Upper lobe of left lung (tissue), 6 donors: ENCODE measurements at regions not wholly inside any gene's neighbourhood (a gene's known extent, or its start where the extent isn't known, plus 50 kb on each side); places are given as distances from the start of the nearest gene placed in this dataset.

Experiments used
- ATAC-seq, 2 donors: fragments of 200-7000 bp; cut with Tn5 transposase; one replicate each; pipeline ENCODE4 v1.9.1; 2022; ENCODE audit warnings: mild to moderate bottlenecking in 2 of 2, moderate library complexity in 2 of 2; ENCODE audit not compliant: low FRiP score in 2 of 2
- DNase-seq, 2 donors: peaks; one replicate each; pipeline ENCODE4 v3.0.0-alpha.2; 2019 to 2020
- H3K27ac ChIP-seq, 4 donors: fragments of 200-600 bp; sonication (generic); one replicate each; pipeline ENCODE4 v1.5.1; 2016 to 2019
- H3K27me3 ChIP-seq, 4 donors: fragments of 200-600 bp; sonication (generic); one replicate each; pipeline ENCODE4 v1.5.1; 2017 to 2019
- H3K36me3 ChIP-seq, 4 donors: fragments of 200-600 bp; sonication (generic); one replicate each; pipeline ENCODE4 v1.5.1; 2016 to 2019
- H3K4me1 ChIP-seq, 4 donors: fragments of 200-600 bp; sonication (generic); one replicate each; pipeline ENCODE4 v1.5.1; 2018 to 2019
- H3K4me3 ChIP-seq, 4 donors: fragments of 200-600 bp; sonication (generic); one replicate each; pipeline ENCODE4 v1.5.1; 2017 to 2019; ENCODE audit warnings: mild to moderate bottlenecking in 2 of 4, moderate library complexity in 1 of 4
- H3K9me3 ChIP-seq, 4 donors: fragments of 200-600 bp; sonication (generic); one replicate each; pipeline ENCODE4 v1.5.1; 2018 to 2019
- EP300 ChIP-seq, 4 donors: sonication (generic); formaldehyde crosslinking; IDR thresholded peaks; one replicate each; pipeline ENCODE4 v1.5.1; 2017; ENCODE audit warnings: antibody characterized with exemption in 4 of 4, control low read depth in 2 of 4
- POLR2A ChIP-seq, 4 donors: fragments of 450-650 bp; IDR thresholded peaks; one replicate each; pipeline ENCODE4 v1.5.1; 2016 to 2017; ENCODE audit warnings: antibody characterized with exemption in 4 of 4, mild to moderate bottlenecking in 2 of 4
- POLR2AphosphoS5 ChIP-seq, 2 donors: sonication (generic); formaldehyde crosslinking; IDR thresholded peaks; one replicate each; pipeline ENCODE4 v1.5.1; 2017; ENCODE audit warnings: antibody characterized with exemption in 2 of 2
- WGBS, 2 donors: methylation state at CpG; one replicate each; pipeline ENCODE4 v1.1.5; 2017 to 2018; 5-methylcytosine and 5-hydroxymethylcytosine counted together
- TF ChIP-seq, protein P1 (sequence below), 6 experiments: fragments of 450-650 bp in 4 of 6; fragments of 200-600 bp in 2 of 6; sonication (generic) in 2 of 6; IDR thresholded peaks; one replicate each; pipeline ENCODE4 v1.5.1; 2016 to 2019; ENCODE audit warnings: antibody characterized with exemption in 6 of 6
- donor health status: DM: no; HTN: no; CAD: no; lungs with moderate emphysema.
- donor health status: DM: no; HTN: yes; CAD: no; lungs with severe emphysema.

DNA sequence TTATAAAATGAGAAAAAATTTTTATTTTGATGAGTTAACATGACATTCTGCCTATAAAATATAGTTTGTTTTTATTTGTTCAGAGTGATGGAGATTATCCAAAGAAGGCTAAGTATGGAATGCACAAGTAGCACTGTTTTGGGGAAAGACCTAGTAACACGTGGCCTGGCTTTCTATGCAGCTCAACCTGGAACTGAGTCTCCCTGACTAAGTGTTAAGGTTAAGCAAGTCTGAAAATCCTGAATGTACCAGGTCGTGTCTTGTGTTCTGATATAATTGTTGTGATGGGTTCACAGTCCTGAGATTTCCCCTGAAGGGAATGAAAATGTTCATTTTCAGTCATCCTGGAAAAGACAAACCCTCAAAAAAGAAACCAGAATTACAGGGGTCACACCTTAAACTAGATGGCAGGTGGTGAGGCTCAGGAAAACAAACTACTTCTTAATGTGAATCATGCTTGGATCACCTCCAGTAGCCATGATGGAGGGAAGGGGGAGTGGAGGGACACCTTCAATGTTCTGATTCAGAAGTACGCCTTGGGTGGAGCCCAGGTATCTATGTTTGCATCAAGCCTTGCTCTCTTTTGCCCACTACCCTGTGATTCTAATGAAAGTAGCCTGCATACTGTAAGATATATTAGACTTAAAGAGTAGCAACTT lies 236.8 kb downstream of the ALX1 start:
- Histone ChIP-seq H3K36me3 (no peaks in the 10 kb centered on the region), H3K27me3 (no peaks in the 10 kb centered on the region), H3K4me1 (no peaks in the 10 kb centered on the region), H3K4me3 (no peak overlapping the region), H3K27ac (no peak overlapping the region), H3K9me3 (no peaks in the 10 kb centered on the region)
- no peak for DNase-seq
- TF ChIP-seq POLR2A (IDR thresholded peaks at IDR 0.05) = no peak
- no peak for TF ChIP-seq EP300 (IDR thresholded peaks at IDR 0.05)
- TF ChIP-seq POLR2AphosphoS5 (IDR thresholded peaks at IDR 0.05) = no peak
- TF ChIP-seq, protein P1, sequence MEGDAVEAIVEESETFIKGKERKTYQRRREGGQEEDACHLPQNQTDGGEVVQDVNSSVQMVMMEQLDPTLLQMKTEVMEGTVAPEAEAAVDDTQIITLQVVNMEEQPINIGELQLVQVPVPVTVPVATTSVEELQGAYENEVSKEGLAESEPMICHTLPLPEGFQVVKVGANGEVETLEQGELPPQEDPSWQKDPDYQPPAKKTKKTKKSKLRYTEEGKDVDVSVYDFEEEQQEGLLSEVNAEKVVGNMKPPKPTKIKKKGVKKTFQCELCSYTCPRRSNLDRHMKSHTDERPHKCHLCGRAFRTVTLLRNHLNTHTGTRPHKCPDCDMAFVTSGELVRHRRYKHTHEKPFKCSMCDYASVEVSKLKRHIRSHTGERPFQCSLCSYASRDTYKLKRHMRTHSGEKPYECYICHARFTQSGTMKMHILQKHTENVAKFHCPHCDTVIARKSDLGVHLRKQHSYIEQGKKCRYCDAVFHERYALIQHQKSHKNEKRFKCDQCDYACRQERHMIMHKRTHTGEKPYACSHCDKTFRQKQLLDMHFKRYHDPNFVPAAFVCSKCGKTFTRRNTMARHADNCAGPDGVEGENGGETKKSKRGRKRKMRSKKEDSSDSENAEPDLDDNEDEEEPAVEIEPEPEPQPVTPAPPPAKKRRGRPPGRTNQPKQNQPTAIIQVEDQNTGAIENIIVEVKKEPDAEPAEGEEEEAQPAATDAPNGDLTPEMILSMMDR (IDR thresholded peaks at IDR 0.05) = no peak
- 66 to 70% methylated on average over 3 of the region's 3 CpGs for WGBS, 2 donors
- no peak for ATAC-seq

GRCh38 chr12:85519163-85519562 lies 239.1 kb downstream of the ALX1 start:
- Histone ChIP-seq H3K4me3 (no peak overlapping the region), H3K27me3 (no peaks in the 10 kb centered on the region), H3K4me1 (no peaks in the 10 kb centered on the region), H3K27ac (no peak overlapping the region), H3K36me3 (no peaks in the 10 kb centered on the region), H3K9me3 (no peaks in the 10 kb centered on the region)
- WGBS, 2 donors = 61 to 70% methylated on average over 3 of the region's 3 CpGs
- no peak for ATAC-seq
- TF ChIP-seq POLR2A (IDR thresholded peaks at IDR 0.05) = no peak
- TF ChIP-seq EP300 (IDR thresholded peaks at IDR 0.05) = no peak
- no peak for TF ChIP-seq POLR2AphosphoS5 (IDR thresholded peaks at IDR 0.05)
- TF ChIP-seq, protein P1 (IDR thresholded peaks at IDR 0.05) = no peak
- DNase-seq = no peak

GRCh38 chr12:85523197-85523596 lies 243.2 kb downstream of the ALX1 start:
- Histone ChIP-seq H3K36me3 (no peaks in the 10 kb centered on the region), H3K27ac (no peak overlapping the region), H3K27me3 (no peaks in the 10 kb centered on the region), H3K4me3 (no peak overlapping the region), H3K9me3 (no peaks in the 10 kb centered on the region), H3K4me1 (no peaks in the 10 kb centered on the region)
- no peak for TF ChIP-seq POLR2A (IDR thresholded peaks at IDR 0.05)
- TF ChIP-seq POLR2AphosphoS5 (IDR thresholded peaks at IDR 0.05) = no peak
- TF ChIP-seq, protein P1 (IDR thresholded peaks at IDR 0.05) = no peak
- TF ChIP-seq EP300 (IDR thresholded peaks at IDR 0.05) = no peak
- no peak for ATAC-seq
- WGBS, 2 donors = 46 to 73% methylated on average over 2 of the region's 2 CpGs
- no peak for DNase-seq

- H3K9me3 ChIP-seq = no peaks in the 10 kb centered on the region
- DNase-seq (no peak), ATAC-seq (no peak)
- H3K36me3 ChIP-seq = no peaks in the 10 kb centered on the region
- 71 to 90% methylated on average over 2 of the region's 2 CpGs for WGBS, 2 donors
- H3K27ac ChIP-seq = no peak overlapping the region
- no peaks in the 10 kb centered on the region for H3K27me3 ChIP-seq
- H3K4me1 ChIP-seq = no peaks in the 10 kb centered on the region
- H3K4me3 ChIP-seq = no peak overlapping the region
- TF ChIP-seq POLR2AphosphoS5 (IDR thresholded peaks at IDR 0.05) (no peak), POLR2A (IDR thresholded peaks at IDR 0.05) (no peak), EP300 (IDR thresholded peaks at IDR 0.05) (no peak)
- TF ChIP-seq, protein P1 (IDR thresholded peaks at IDR 0.05) = no peak
Observed at GRCh38 chr12:85527192-85527591, 247.2 kb downstream of the ALX1 start.

DNA sequence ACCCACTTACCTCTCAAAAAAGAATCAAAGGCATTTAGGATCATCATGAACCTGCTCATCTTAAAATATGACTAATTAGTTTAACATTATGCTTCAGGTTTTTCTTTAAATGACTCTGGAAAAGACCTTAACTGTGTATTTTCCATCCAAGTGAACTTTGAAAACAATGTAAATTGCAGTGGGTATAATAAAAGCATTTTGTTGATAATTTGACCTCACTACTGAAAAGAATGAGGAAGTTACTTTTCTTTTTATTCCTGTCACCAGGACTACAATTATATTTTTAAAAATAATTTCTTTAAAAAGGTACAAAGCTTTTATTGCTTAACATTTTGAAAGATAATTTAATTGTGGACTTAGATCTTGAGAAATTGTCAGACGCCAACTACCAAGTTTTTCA lies 249.9 kb downstream of the ALX1 start:
- no peak for DNase-seq
- Histone ChIP-seq H3K4me3 (no peak overlapping the region), H3K4me1 (no peaks in the 10 kb centered on the region), H3K36me3 (no peaks in the 10 kb centered on the region), H3K27ac (no peak overlapping the region), H3K9me3 (no peaks in the 10 kb centered on the region), H3K27me3 (no peaks in the 10 kb centered on the region)
- ATAC-seq = no peak
- TF ChIP-seq POLR2AphosphoS5 (IDR thresholded peaks at IDR 0.05) (no peak), POLR2A (IDR thresholded peaks at IDR 0.05) (no peak), EP300 (IDR thresholded peaks at IDR 0.05) (no peak)
- TF ChIP-seq, protein P1 (IDR thresholded peaks at IDR 0.05) = no peak
- WGBS, 2 donors = 68 to 74% methylated on average over 1 of the region's 1 CpG
